HEK293 (cell line): ENCODE measurements at regions not wholly inside any gene's neighbourhood (a gene's known extent, or its start where the extent isn't known, plus 50 kb on each side); places are given as distances from the start of the nearest gene placed in this dataset.

Experiments used
- CTCF ChIP-seq: fragments of 450-650 bp; formaldehyde crosslinking; IDR thresholded peaks from 2 replicates; pipeline ENCODE4 v1.5.1; 2016; ENCODE audit warnings: missing biosample characterization, missing genetic modification characterization
- YY2 ChIP-seq: fragments of 450-650 bp; formaldehyde crosslinking; IDR thresholded peaks from 2 replicates; pipeline ENCODE4 v1.5.1; 2016; ENCODE audit warnings: missing biosample characterization, missing genetic modification characterization
- ZBTB48 ChIP-seq: fragments of 450-650 bp; formaldehyde crosslinking; IDR thresholded peaks from 2 replicates; pipeline ENCODE4 v1.5.1; 2016; ENCODE audit warnings: missing biosample characterization, missing genetic modification characterization
- ZNF10 ChIP-seq: fragments of 450-650 bp; formaldehyde crosslinking; IDR thresholded peaks from 2 replicates; pipeline ENCODE4 v1.5.1; 2017; ENCODE audit warnings: missing biosample characterization, missing genetic modification characterization
- ZNF140 ChIP-seq: fragments of 450-650 bp; formaldehyde crosslinking; IDR thresholded peaks from 2 replicates; pipeline ENCODE4 v1.5.1; 2016; ENCODE audit warnings: missing biosample characterization, missing genetic modification characterization
- ZNF239 ChIP-seq: fragments of 450-650 bp; formaldehyde crosslinking; IDR thresholded peaks from 2 replicates; pipeline ENCODE4 v1.5.1; 2016; ENCODE audit warnings: missing biosample characterization, missing genetic modification characterization
- ZNF274 ChIP-seq, 2 experiments: fragments of 200-500 bp in 1 of 2; fragments of 450-650 bp in 1 of 2; sonication (Bioruptor generic) in 1 of 2; formaldehyde crosslinking in 1 of 2; IDR thresholded peaks; 2 replicates each; pipeline versions ENCODE4 v1.5.1 to v1.6.1; 2014 to 2016; ENCODE audit warnings: borderline replicate concordance in 1 of 2, inconsistent platforms in 1 of 2, low read length in 1 of 2, missing biosample characterization in 1 of 2, missing genetic modification characterization in 1 of 2
- ZNF324 ChIP-seq: fragments of 450-650 bp; formaldehyde crosslinking; IDR thresholded peaks from 2 replicates; pipeline ENCODE4 v1.5.1; 2016; ENCODE audit warnings: missing biosample characterization, missing genetic modification characterization
- ZNF341 ChIP-seq: fragments of 450-650 bp; formaldehyde crosslinking; IDR thresholded peaks from 2 replicates; pipeline ENCODE4; 2016; ENCODE audit warnings: low read depth, missing biosample characterization, missing genetic modification characterization
- TF ChIP-seq, protein P1 (sequence below): fragments of 450-650 bp; formaldehyde crosslinking; IDR thresholded peaks from 2 replicates; pipeline ENCODE4 v1.5.1; 2017; ENCODE audit warnings: missing biosample characterization, missing genetic modification characterization

DNA sequence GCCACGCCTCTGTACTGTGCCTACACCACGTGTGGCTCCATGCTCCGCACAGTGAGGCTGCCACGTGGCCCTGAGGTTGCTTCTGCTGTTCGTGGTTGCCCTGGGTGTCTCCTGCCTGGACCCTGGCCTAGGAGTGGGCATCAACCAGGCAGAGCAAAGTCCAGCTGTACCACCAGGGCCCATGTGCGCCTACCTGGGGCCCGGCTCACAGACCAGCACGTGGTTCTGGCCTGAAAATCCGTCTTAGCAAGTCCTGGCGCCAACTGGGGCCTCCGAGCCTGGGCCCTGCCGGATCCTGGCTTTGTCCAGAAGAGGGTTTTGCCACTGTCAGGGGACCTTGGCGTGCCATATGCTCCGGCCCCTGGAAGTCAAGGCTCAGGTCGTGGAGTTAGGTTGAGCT lies 107.1 kb upstream of the TTC34 start:
- TF ChIP-seq, protein P1, sequence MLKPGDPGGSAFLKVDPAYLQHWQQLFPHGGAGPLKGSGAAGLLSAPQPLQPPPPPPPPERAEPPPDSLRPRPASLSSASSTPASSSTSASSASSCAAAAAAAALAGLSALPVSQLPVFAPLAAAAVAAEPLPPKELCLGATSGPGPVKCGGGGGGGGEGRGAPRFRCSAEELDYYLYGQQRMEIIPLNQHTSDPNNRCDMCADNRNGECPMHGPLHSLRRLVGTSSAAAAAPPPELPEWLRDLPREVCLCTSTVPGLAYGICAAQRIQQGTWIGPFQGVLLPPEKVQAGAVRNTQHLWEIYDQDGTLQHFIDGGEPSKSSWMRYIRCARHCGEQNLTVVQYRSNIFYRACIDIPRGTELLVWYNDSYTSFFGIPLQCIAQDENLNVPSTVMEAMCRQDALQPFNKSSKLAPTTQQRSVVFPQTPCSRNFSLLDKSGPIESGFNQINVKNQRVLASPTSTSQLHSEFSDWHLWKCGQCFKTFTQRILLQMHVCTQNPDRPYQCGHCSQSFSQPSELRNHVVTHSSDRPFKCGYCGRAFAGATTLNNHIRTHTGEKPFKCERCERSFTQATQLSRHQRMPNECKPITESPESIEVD (tag by site-specific recombination): no peak
- TF ChIP-seq CTCF (tag by site-specific recombination): no peak
- no peak for TF ChIP-seq ZNF324 (tag by site-specific recombination)
- TF ChIP-seq ZNF341 (tag by site-specific recombination): no peak
- no peak for TF ChIP-seq ZBTB48 (tag by site-specific recombination)
- TF ChIP-seq ZNF10 (tag by site-specific recombination): no peak
- no peak for TF ChIP-seq ZNF274 (IDR thresholded peaks at IDR 0.05; ENCODE audit: low read length)
- no peak for TF ChIP-seq ZNF274 (tag by site-specific recombination; IDR thresholded peaks at IDR 0.05; ENCODE audit: borderline replicate concordance)
- no peak for TF ChIP-seq ZNF239 (tag by site-specific recombination)
- no peak for TF ChIP-seq ZNF140 (tag by site-specific recombination)
- no peak for TF ChIP-seq YY2
